ENCODE measurements at regions not wholly inside any gene's neighbourhood (a gene's known extent, or its start where the extent isn't known, plus 50 kb on each side); places are given as distances from the start of the nearest gene placed in this dataset.

DNA sequence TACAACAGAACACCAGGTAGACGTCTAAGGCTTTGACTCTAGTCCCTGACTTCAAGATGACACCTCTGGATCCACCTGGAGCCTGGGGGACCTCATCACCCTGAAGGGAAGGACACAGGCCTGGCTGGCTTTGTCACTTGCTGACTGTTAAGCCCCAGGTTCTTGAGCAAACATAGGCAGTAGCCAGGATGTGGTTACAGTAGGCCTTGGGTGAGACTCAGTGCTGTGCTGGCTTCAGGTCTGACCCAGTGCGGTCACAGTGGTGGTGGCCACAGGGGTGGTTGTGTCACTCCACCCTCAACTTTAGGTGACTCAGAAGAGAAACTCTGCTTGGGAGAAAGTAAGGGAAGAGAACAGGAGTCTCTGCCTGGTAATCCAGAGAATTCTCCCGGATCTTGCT, 497.8 kb downstream of the UQCRFS1 start:
- no peak for TF ChIP-seq MYC (IDR thresholded peaks at IDR 0.05; ENCODE audit: low read depth, low read length)
- no peak for TF ChIP-seq POLR2A (IDR thresholded peaks at IDR 0.05; ENCODE audit: extremely low read depth, insufficient read length)
- TF ChIP-seq, protein P1, sequence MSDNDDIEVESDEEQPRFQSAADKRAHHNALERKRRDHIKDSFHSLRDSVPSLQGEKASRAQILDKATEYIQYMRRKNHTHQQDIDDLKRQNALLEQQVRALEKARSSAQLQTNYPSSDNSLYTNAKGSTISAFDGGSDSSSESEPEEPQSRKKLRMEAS (IDR thresholded peaks at IDR 0.05; ENCODE audit: low read depth, low read length): no peak
- TF ChIP-seq, protein P2, sequence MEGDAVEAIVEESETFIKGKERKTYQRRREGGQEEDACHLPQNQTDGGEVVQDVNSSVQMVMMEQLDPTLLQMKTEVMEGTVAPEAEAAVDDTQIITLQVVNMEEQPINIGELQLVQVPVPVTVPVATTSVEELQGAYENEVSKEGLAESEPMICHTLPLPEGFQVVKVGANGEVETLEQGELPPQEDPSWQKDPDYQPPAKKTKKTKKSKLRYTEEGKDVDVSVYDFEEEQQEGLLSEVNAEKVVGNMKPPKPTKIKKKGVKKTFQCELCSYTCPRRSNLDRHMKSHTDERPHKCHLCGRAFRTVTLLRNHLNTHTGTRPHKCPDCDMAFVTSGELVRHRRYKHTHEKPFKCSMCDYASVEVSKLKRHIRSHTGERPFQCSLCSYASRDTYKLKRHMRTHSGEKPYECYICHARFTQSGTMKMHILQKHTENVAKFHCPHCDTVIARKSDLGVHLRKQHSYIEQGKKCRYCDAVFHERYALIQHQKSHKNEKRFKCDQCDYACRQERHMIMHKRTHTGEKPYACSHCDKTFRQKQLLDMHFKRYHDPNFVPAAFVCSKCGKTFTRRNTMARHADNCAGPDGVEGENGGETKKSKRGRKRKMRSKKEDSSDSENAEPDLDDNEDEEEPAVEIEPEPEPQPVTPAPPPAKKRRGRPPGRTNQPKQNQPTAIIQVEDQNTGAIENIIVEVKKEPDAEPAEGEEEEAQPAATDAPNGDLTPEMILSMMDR (IDR thresholded peaks at IDR 0.05; ENCODE audit: low read depth, low read length): no peak
- no peak overlapping the region for H3K4me3 ChIP-seq (ENCODE audit: low read depth, low read length)
- DNase-seq (ENCODE audit: low read depth): peak; percentile 77

DNA sequence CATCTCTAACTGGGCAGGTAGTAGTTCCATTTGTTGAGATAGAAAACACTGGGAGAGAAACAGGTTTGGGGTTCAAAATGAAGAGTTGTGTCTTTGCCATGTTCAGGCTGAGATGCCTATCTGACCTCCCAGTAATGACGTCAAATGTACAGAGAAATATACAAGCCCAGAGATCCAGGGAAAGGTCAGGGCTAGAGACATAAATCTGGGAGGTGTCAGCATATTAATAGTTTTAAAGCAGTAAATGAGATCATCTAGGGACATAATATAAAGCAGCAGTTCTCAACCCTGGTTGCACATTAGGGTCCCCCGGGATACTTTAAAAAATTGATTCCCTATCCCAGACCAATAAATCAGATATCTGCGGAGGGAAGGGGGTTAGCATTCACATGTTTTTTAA, 501.5 kb downstream of the UQCRFS1 start:
- no peak for DNase-seq (ENCODE audit: low read depth)
- TF ChIP-seq, protein P1 (IDR thresholded peaks at IDR 0.05; ENCODE audit: low read depth, low read length): no peak
- TF ChIP-seq, protein P2 (IDR thresholded peaks at IDR 0.05; ENCODE audit: low read depth, low read length): no peak
- TF ChIP-seq POLR2A (IDR thresholded peaks at IDR 0.05; ENCODE audit: extremely low read depth, insufficient read length) (no peak), MYC (IDR thresholded peaks at IDR 0.05; ENCODE audit: low read depth, low read length) (no peak)
- no peak overlapping the region for H3K4me3 ChIP-seq (ENCODE audit: low read depth, low read length)

DNA sequence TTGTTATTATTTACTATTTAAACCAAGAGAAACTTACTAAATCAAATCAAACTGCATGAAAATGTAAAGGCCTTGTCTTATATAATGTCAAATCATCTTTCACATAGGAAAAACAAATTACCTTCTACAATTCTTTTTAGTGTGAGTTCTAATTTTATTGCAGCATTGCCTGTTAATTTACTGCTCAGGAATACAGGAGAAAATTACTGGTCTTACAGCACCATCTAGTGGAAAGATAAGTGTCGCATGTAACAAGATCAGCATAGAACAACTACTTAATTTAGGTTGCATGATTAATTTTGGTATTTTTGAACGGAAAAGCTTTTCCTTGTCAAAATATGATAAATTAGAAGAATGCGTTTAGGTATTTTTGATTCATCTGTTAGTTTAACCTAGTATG, 502.7 kb downstream of the UQCRFS1 start:
- no peak for TF ChIP-seq MYC (IDR thresholded peaks at IDR 0.05; ENCODE audit: low read depth, low read length)
- TF ChIP-seq, protein P2 (IDR thresholded peaks at IDR 0.05; ENCODE audit: low read depth, low read length): no peak
- TF ChIP-seq POLR2A (IDR thresholded peaks at IDR 0.05; ENCODE audit: extremely low read depth, insufficient read length): no peak
- TF ChIP-seq, protein P1 (IDR thresholded peaks at IDR 0.05; ENCODE audit: low read depth, low read length): no peak
- no peak overlapping the region for H3K4me3 ChIP-seq (ENCODE audit: low read depth, low read length)
- peak; percentile 63 for DNase-seq (ENCODE audit: low read depth)

DNA sequence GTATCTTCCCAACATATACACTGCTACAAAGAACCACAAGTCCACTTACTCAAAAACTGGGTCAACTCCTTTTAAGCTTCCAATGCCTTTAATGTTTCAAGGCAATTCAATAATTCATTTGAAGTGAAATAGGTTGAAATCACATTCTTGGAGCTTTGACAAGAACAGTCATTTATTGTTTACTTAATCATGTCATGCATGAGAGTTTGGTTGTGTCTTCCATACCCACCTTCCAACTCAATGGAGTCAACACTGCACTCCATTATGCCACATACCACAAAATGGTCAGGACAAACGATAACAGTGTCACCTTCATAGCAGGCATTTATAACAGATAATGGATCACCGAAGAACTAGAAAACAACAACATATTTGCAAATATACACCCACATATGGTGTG, 506.3 kb downstream of the UQCRFS1 start:
- H3K4me3 ChIP-seq (ENCODE audit: low read depth, low read length): no peak overlapping the region
- TF ChIP-seq, protein P1 (IDR thresholded peaks at IDR 0.05; ENCODE audit: low read depth, low read length): no peak
- TF ChIP-seq POLR2A (IDR thresholded peaks at IDR 0.05; ENCODE audit: extremely low read depth, insufficient read length) (no peak), MYC (IDR thresholded peaks at IDR 0.05; ENCODE audit: low read depth, low read length) (no peak)
- TF ChIP-seq, protein P2 (IDR thresholded peaks at IDR 0.05; ENCODE audit: low read depth, low read length): no peak
- DNase-seq (ENCODE audit: low read depth): no peak

DNA sequence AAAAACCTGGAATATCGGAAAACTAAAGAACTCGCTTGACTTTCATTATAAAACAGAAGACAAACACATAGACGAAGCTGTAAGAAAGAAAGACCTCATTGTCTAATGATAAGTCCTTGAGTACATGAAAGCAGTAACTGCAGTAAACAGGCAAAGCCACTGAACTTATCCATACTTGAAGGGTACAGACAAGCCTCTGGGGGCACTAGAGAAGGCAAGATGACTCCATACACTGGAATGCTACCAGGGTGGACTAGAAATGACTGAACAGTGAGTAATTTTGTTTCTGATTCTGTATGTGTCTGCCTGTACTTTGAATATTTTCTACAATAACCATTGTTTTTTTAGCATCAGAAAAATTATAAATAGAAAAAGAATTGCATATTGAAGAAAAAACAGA, 507.9 kb downstream of the UQCRFS1 start:
- no peak overlapping the region for H3K4me3 ChIP-seq (ENCODE audit: low read depth, low read length)
- TF ChIP-seq, protein P2 (IDR thresholded peaks at IDR 0.05; ENCODE audit: low read depth, low read length): no peak
- TF ChIP-seq MYC (IDR thresholded peaks at IDR 0.05; ENCODE audit: low read depth, low read length): no peak
- TF ChIP-seq, protein P1 (IDR thresholded peaks at IDR 0.05; ENCODE audit: low read depth, low read length): no peak
- TF ChIP-seq POLR2A (IDR thresholded peaks at IDR 0.05; ENCODE audit: extremely low read depth, insufficient read length): no peak
- no peak for DNase-seq (ENCODE audit: low read depth)
